OCI-LY3 (cell line): ENCODE measurements at regions not wholly inside any gene's neighbourhood (a gene's known extent, or its start where the extent isn't known, plus 50 kb on each side); places are given as distances from the start of the nearest gene placed in this dataset.

Experiments
- H2AFZ ChIP-seq: fragments of 200-600, 300-600 bp; shearing (Covaris generic); 2 replicates; pipeline ENCODE4 v1.6.0; 2014; ENCODE audit warnings: antibody characterized with exemption, low read depth, low read length
- H3K27ac ChIP-seq: fragments of 200-600, 300-600 bp; sonication (generic); 2 replicates; pipeline ENCODE4 v1.5.1; 2014; ENCODE audit warnings: mild to moderate bottlenecking, low read length, moderate library complexity, mixed read lengths
- H3K27me3 ChIP-seq: fragments of 200-600, 300-600 bp; sonication (generic); 2 replicates; pipeline ENCODE4 v1.6.1; 2014; ENCODE audit warnings: low read depth, low read length, mixed read lengths
- H3K36me3 ChIP-seq: fragments of 200-600, 300-600 bp; sonication (generic); replicated peaks from 2 replicates; pipeline ENCODE3; 2014; ENCODE audit warnings: low read depth, low read length, mixed read lengths
- H3K4me1 ChIP-seq: fragments of 300-600, 200-600 bp; sonication (generic); 2 replicates; pipeline ENCODE4 v1.6.1; 2014; ENCODE audit warnings: low read length, mixed read lengths
- H3K4me2 ChIP-seq: fragments of 200-600, 300-600 bp; sonication (generic); 2 replicates; pipeline ENCODE4 v1.6.1; 2014; ENCODE audit warnings: low read length, mixed read lengths
- H3K4me3 ChIP-seq: fragments of 300-600, 200-600 bp; sonication (generic); 2 replicates; pipeline ENCODE4 v1.5.1; 2014; ENCODE audit warnings: antibody characterized with exemption, mild to moderate bottlenecking, low read length, moderate library complexity
- H3K79me2 ChIP-seq: fragments of 300-600, 200-600 bp; shearing (Covaris generic); 2 replicates; pipeline ENCODE4 v1.6.1; 2014; ENCODE audit warnings: mild to moderate bottlenecking, low read length, mixed read lengths
- H3K9ac ChIP-seq: fragments of 300-600, 200-600 bp; shearing (Covaris generic); 2 replicates; pipeline ENCODE4 v1.6.0; 2014; ENCODE audit warnings: mild to moderate bottlenecking, low read length, moderate library complexity
- H3K9me3 ChIP-seq: fragments of 200-600, 300-600 bp; shearing (Covaris generic); 2 replicates; pipeline ENCODE4 v1.6.1; 2014; ENCODE audit warnings: low read length, mixed read lengths; ENCODE audit not compliant: insufficient read depth
- H4K20me1 ChIP-seq: fragments of 200-600, 300-600 bp; sonication (generic); 2 replicates; pipeline ENCODE4 v1.6.1; 2016; ENCODE audit warnings: low read length, mixed read lengths; ENCODE audit not compliant: insufficient read depth
- EZH2phosphoT487 ChIP-seq: fragments of 200-600 bp; shearing (Covaris generic); IDR thresholded peaks from 2 replicates; pipeline ENCODE4 v1.6.1; 2018; ENCODE audit warnings: antibody characterized with exemption, mixed run types, low read depth
- TF ChIP-seq, protein P1 (sequence below): fragments of 200-600, 300-600 bp; sonication (generic); IDR thresholded peaks from 2 replicates; pipeline ENCODE4 v1.5.1; 2014; ENCODE audit warnings: antibody characterized with exemption, low read length, low read depth

- H3K79me2 ChIP-seq, result no peaks in the 10 kb centered on the region
- H3K36me3 ChIP-seq, result no peaks in the 10 kb centered on the region
- H3K4me2 ChIP-seq, result no peak overlapping the region
- H3K4me3 ChIP-seq, result no peak overlapping the region
- no peaks in the 10 kb centered on the region for H3K27me3 ChIP-seq
- H3K9ac ChIP-seq, result no peak overlapping the region
- no peaks in the 10 kb centered on the region for H3K9me3 ChIP-seq
- H4K20me1 ChIP-seq, result no peaks in the 10 kb centered on the region
- peaks cover 13% of the 10 kb centered on the region for H3K4me1 ChIP-seq
- TF ChIP-seq EZH2phosphoT487, result no peak
- TF ChIP-seq, protein P1, sequence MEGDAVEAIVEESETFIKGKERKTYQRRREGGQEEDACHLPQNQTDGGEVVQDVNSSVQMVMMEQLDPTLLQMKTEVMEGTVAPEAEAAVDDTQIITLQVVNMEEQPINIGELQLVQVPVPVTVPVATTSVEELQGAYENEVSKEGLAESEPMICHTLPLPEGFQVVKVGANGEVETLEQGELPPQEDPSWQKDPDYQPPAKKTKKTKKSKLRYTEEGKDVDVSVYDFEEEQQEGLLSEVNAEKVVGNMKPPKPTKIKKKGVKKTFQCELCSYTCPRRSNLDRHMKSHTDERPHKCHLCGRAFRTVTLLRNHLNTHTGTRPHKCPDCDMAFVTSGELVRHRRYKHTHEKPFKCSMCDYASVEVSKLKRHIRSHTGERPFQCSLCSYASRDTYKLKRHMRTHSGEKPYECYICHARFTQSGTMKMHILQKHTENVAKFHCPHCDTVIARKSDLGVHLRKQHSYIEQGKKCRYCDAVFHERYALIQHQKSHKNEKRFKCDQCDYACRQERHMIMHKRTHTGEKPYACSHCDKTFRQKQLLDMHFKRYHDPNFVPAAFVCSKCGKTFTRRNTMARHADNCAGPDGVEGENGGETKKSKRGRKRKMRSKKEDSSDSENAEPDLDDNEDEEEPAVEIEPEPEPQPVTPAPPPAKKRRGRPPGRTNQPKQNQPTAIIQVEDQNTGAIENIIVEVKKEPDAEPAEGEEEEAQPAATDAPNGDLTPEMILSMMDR, result no peak
- no peak overlapping the region for H2AFZ ChIP-seq
- no peak overlapping the region for H3K27ac ChIP-seq
Measured at GRCh38 chr5:158593925-158594324, 505.8 kb downstream of the EBF1 start.

DNA sequence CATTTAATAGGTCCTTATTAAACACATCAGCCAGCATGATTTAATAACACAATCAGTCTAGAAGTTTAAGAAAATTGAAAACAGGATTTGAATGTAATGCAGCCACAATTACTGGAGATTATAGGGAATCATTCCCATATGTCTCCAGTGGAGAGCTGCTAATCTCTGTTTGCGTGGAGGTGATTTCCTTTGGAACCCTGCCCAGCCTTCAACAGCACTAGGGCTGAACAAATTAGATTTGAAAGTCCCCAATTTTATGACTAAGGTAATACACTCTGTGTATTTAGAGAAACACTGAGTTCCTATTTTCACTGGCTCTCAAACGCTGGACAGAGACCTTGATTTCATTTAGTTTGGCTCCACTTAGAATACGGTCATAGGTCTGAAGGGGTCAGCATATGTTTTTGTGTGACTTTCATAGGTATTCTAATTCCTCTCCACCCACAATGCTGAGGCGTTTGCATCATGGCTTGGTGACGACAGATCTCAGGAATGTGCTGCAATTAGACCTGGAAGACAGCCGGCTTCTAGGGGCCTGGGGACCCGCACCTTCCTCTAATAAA lies 508.3 kb downstream of the EBF1 start:
- Histone ChIP-seq H2AFZ (no peak overlapping the region), H3K79me2 (no peaks in the 10 kb centered on the region), H3K4me2 (no peak overlapping the region), H3K27me3 (no peaks in the 10 kb centered on the region), H3K36me3 (no peaks in the 10 kb centered on the region), H3K27ac (no peak overlapping the region), H4K20me1 (no peaks in the 10 kb centered on the region), H3K4me1 (no peaks in the 10 kb centered on the region), H3K4me3 (no peak overlapping the region), H3K9ac (no peak overlapping the region), H3K9me3 (no peaks in the 10 kb centered on the region)
- TF ChIP-seq, protein P1, result no peak
- no peak for TF ChIP-seq EZH2phosphoT487

- Histone ChIP-seq H3K9ac (no peak overlapping the region), H3K27ac (no peak overlapping the region), H3K4me1 (no peaks in the 10 kb centered on the region), H3K79me2 (no peaks in the 10 kb centered on the region), H2AFZ (no peak overlapping the region), H3K9me3 (no peaks in the 10 kb centered on the region), H3K4me2 (no peak overlapping the region), H3K4me3 (no peak overlapping the region), H3K27me3 (no peaks in the 10 kb centered on the region), H4K20me1 (no peaks in the 10 kb centered on the region), H3K36me3 (no peaks in the 10 kb centered on the region)
- no peak for TF ChIP-seq EZH2phosphoT487
- TF ChIP-seq, protein P1, result no peak
Measured at GRCh38 chr5:158590746-158591300, 508.9 kb downstream of the EBF1 start.

DNA sequence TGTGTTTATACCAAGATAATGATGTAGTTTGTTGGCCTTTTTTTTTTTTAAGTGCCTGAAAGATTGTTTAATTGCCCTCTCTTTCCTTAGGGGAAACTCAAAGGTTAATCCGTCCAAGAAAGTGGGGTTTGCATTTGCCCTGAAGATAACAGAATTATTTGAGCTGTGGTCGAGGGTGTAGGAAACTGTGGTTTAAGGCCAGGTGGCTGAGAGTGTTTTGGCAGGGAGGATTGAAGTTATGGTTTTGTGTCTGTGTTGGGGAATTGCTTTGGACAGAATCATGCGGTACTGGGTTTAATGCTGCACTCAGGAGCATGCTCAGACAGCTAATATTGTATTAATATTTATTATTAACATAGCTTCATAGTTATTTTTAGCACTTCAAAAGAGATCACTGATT lies 509.8 kb downstream of the EBF1 start:
- Histone ChIP-seq H4K20me1 (no peaks in the 10 kb centered on the region), H3K36me3 (no peaks in the 10 kb centered on the region), H3K4me2 (no peak overlapping the region), H3K4me1 (no peaks in the 10 kb centered on the region), H2AFZ (no peak overlapping the region), H3K79me2 (no peaks in the 10 kb centered on the region), H3K9ac (no peak overlapping the region), H3K4me3 (no peak overlapping the region), H3K9me3 (no peaks in the 10 kb centered on the region), H3K27ac (no peak overlapping the region), H3K27me3 (no peaks in the 10 kb centered on the region)
- TF ChIP-seq, protein P1, result no peak
- TF ChIP-seq EZH2phosphoT487, result no peak
